GM12892 (cell line): ENCODE measurements at regions not wholly inside any gene's neighbourhood (a gene's known extent, or its start where the extent isn't known, plus 50 kb on each side); places are given as distances from the start of the nearest gene placed in this dataset.

Experiments used
- POLR2AphosphoS5 ChIP-seq: IDR thresholded peaks from 2 replicates; pipeline ENCODE4 v1.6.1; 2011; ENCODE audit warnings: low read depth, low read length, control low read depth
- TAF1 ChIP-seq: IDR thresholded peaks from 2 replicates; pipeline ENCODE4 v1.6.1; 2011; ENCODE audit warnings: low read depth, mild to moderate bottlenecking, control low read depth, low read length, borderline replicate concordance

DNA sequence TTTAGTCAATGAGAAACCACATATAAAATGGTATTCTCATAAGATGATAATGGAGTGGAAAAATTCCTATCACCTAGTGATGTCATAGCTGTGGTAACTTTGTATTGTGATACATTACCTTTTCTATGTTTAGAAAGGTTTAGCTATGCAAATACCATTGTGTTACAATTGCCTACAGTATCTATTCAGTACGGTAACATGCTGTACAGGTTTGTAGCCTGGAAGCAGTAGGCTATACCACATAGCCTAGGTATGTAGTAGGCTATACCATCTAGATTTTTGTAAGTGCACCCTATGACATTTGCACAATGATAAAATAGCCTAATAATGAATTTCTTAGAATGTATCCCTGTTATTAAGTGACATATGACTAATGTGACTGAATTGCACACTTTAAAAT lies 50.5 kb upstream of the CCDC196 start:
- no peak for TF ChIP-seq TAF1
- TF ChIP-seq POLR2AphosphoS5: no peak
